ENCODE measurements at regions not wholly inside any gene's neighbourhood (a gene's known extent, or its start where the extent isn't known, plus 50 kb on each side); places are given as distances from the start of the nearest gene placed in this dataset.

- H3K27ac ChIP-seq (ENCODE audit: low read length, poor library complexity, severe bottlenecking) = no peak overlapping the region
- H2AK5ac ChIP-seq (ENCODE audit: low read length, severe bottlenecking) = no peak overlapping the region
- no peak overlapping the region for H2AFZ ChIP-seq (ENCODE audit: low read depth, low read length)
- no peak overlapping the region for H2BK120ac ChIP-seq (ENCODE audit: low read depth, low read length)
- DNase-seq = no peak
- H3K79me1 ChIP-seq (replicated peaks; ENCODE audit: low read length, poor library complexity, severe bottlenecking) = no peaks in the 10 kb centered on the region
- no peaks in the 10 kb centered on the region for H3K4me1 ChIP-seq (ENCODE audit: control insufficient read depth, insufficient read depth, low read depth, low read length)
- H3K4ac ChIP-seq (ENCODE audit: low read depth in 1 of 2, low read length in 2 of 2) = no peak overlapping the region
- no peak overlapping the region for H3K4me3 ChIP-seq (ENCODE audit: insufficient read depth in 1 of 2, low read depth in 1 of 2, low read length in 2 of 2)
- H3K23ac ChIP-seq (ENCODE audit: low read length in 2 of 2) = no peak overlapping the region
- H3K27me3 ChIP-seq (ENCODE audit: control insufficient read depth in 1 of 2, insufficient read depth in 1 of 2, low read length in 2 of 2) = no peaks in the 10 kb centered on the region
- H3K4me2 ChIP-seq (ENCODE audit: low read length, poor library complexity, severe bottlenecking) = no peak overlapping the region
- H4K91ac ChIP-seq (ENCODE audit: low read length) = no peak overlapping the region
- H3K18ac ChIP-seq (ENCODE audit: low read depth in 1 of 2, low read length in 2 of 2) = no peak overlapping the region
- no peak overlapping the region for H3K14ac ChIP-seq (ENCODE audit: low read length in 2 of 2)
- no peak overlapping the region for H4K8ac ChIP-seq (ENCODE audit: low read length)
- no peak overlapping the region for H3K9ac ChIP-seq (ENCODE audit: low read length)
- H3K9me3 ChIP-seq (ENCODE audit: control insufficient read depth, low read length) = no peaks in the 10 kb centered on the region
- no peak overlapping the region for H2BK5ac ChIP-seq (ENCODE audit: low read depth, low read length, poor library complexity, severe bottlenecking)
- H3K36me3 ChIP-seq (ENCODE audit: control insufficient read depth in 1 of 2, insufficient read depth in 2 of 2, low read depth in 1 of 2, low read length in 2 of 2) = no peaks in the 10 kb centered on the region
- H2BK12ac ChIP-seq (ENCODE audit: low read length in 2 of 2) = no peak overlapping the region
- no peak overlapping the region for H2BK15ac ChIP-seq (ENCODE audit: low read depth, poor library complexity, severe bottlenecking)
Measured at GRCh38 chr2:193270816-193271215, 1076.1 kb upstream of the TMEFF2 start.

GRCh38 chr2:193267496-193268002 lies 1072.8 kb upstream of the TMEFF2 start:
- 60% methylated on average over 1 of the region's 1 CpG for WGBS
- Histone ChIP-seq H2BK120ac (ENCODE audit: low read depth, low read length) (no peak overlapping the region), H3K79me1 (replicated peaks; ENCODE audit: low read length, poor library complexity, severe bottlenecking) (no peaks in the 10 kb centered on the region), H3K4me1 (ENCODE audit: control insufficient read depth, insufficient read depth, low read depth, low read length) (no peaks in the 10 kb centered on the region), H2AFZ (ENCODE audit: low read depth, low read length) (no peak overlapping the region), H3K18ac (ENCODE audit: low read depth in 1 of 2, low read length in 2 of 2) (no peak overlapping the region), H2BK5ac (ENCODE audit: low read depth, low read length, poor library complexity, severe bottlenecking) (no peak overlapping the region), H3K4me2 (ENCODE audit: low read length, poor library complexity, severe bottlenecking) (no peak overlapping the region), H3K36me3 (ENCODE audit: control insufficient read depth in 1 of 2, insufficient read depth in 2 of 2, low read depth in 1 of 2, low read length in 2 of 2) (no peaks in the 10 kb centered on the region), H3K23ac (ENCODE audit: low read length in 2 of 2) (no peak overlapping the region), H3K9ac (ENCODE audit: low read length) (no peak overlapping the region), H3K9me3 (ENCODE audit: control insufficient read depth, low read length) (no peaks in the 10 kb centered on the region), H3K4me3 (ENCODE audit: insufficient read depth in 1 of 2, low read depth in 1 of 2, low read length in 2 of 2) (no peak overlapping the region), H4K8ac (ENCODE audit: low read length) (no peak overlapping the region), H3K4ac (ENCODE audit: low read depth in 1 of 2, low read length in 2 of 2) (no peak overlapping the region), H2AK5ac (ENCODE audit: low read length, severe bottlenecking) (no peak overlapping the region), H2BK15ac (ENCODE audit: low read depth, poor library complexity, severe bottlenecking) (no peak overlapping the region), H4K91ac (ENCODE audit: low read length) (no peak overlapping the region), H3K14ac (ENCODE audit: low read length in 2 of 2) (no peak overlapping the region), H3K27me3 (ENCODE audit: control insufficient read depth in 1 of 2, insufficient read depth in 1 of 2, low read length in 2 of 2) (no peaks in the 10 kb centered on the region), H3K27ac (ENCODE audit: low read length, poor library complexity, severe bottlenecking) (no peak overlapping the region), H2BK12ac (ENCODE audit: low read length in 2 of 2) (no peak overlapping the region)
- DNase-seq = no peak

GRCh38 chr2:193253014-193253530 lies 1058.3 kb upstream of the TMEFF2 start:
- H4K91ac ChIP-seq (ENCODE audit: low read length) = no peak overlapping the region
- H3K4ac ChIP-seq (ENCODE audit: low read depth in 1 of 2, low read length in 2 of 2) = no peak overlapping the region
- H3K4me3 ChIP-seq (ENCODE audit: insufficient read depth in 1 of 2, low read depth in 1 of 2, low read length in 2 of 2) = no peak overlapping the region
- no peak overlapping the region for H3K14ac ChIP-seq (ENCODE audit: low read length in 2 of 2)
- H2AK5ac ChIP-seq (ENCODE audit: low read length, severe bottlenecking) = no peak overlapping the region
- H3K23ac ChIP-seq (ENCODE audit: low read length in 2 of 2) = no peak overlapping the region
- no peak overlapping the region for H3K27ac ChIP-seq (ENCODE audit: low read length, poor library complexity, severe bottlenecking)
- no peaks in the 10 kb centered on the region for H3K27me3 ChIP-seq (ENCODE audit: control insufficient read depth in 1 of 2, insufficient read depth in 1 of 2, low read length in 2 of 2)
- H2BK5ac ChIP-seq (ENCODE audit: low read depth, low read length, poor library complexity, severe bottlenecking) = no peak overlapping the region
- DNase-seq = no peak
- no peak overlapping the region for H3K4me2 ChIP-seq (ENCODE audit: low read length, poor library complexity, severe bottlenecking)
- H3K4me1 ChIP-seq (ENCODE audit: control insufficient read depth, insufficient read depth, low read depth, low read length) = no peaks in the 10 kb centered on the region
- H3K9ac ChIP-seq (ENCODE audit: low read length) = no peak overlapping the region
- H2AFZ ChIP-seq (ENCODE audit: low read depth, low read length) = no peak overlapping the region
- no peak overlapping the region for H2BK120ac ChIP-seq (ENCODE audit: low read depth, low read length)
- H3K79me1 ChIP-seq (replicated peaks; ENCODE audit: low read length, poor library complexity, severe bottlenecking) = no peaks in the 10 kb centered on the region
- no peaks in the 10 kb centered on the region for H3K9me3 ChIP-seq (ENCODE audit: control insufficient read depth, low read length)
- no peak overlapping the region for H3K18ac ChIP-seq (ENCODE audit: low read depth in 1 of 2, low read length in 2 of 2)
- no peak overlapping the region for H2BK15ac ChIP-seq (ENCODE audit: low read depth, poor library complexity, severe bottlenecking)
- H2BK12ac ChIP-seq (ENCODE audit: low read length in 2 of 2) = no peak overlapping the region
- H4K8ac ChIP-seq (ENCODE audit: low read length) = no peak overlapping the region
- no peaks in the 10 kb centered on the region for H3K36me3 ChIP-seq (ENCODE audit: control insufficient read depth in 1 of 2, insufficient read depth in 2 of 2, low read depth in 1 of 2, low read length in 2 of 2)

- H3K23ac ChIP-seq (ENCODE audit: low read length in 2 of 2) = no peak overlapping the region
- H3K18ac ChIP-seq (ENCODE audit: low read depth in 1 of 2, low read length in 2 of 2) = no peak overlapping the region
- no peak overlapping the region for H3K4ac ChIP-seq (ENCODE audit: low read depth in 1 of 2, low read length in 2 of 2)
- 80% methylated on average over 1 of the region's 3 CpGs for WGBS
- H3K4me3 ChIP-seq (ENCODE audit: insufficient read depth in 1 of 2, low read depth in 1 of 2, low read length in 2 of 2) = no peak overlapping the region
- H3K4me1 ChIP-seq (ENCODE audit: control insufficient read depth, insufficient read depth, low read depth, low read length) = no peaks in the 10 kb centered on the region
- no peak overlapping the region for H3K4me2 ChIP-seq (ENCODE audit: low read length, poor library complexity, severe bottlenecking)
- no peak overlapping the region for H2BK15ac ChIP-seq (ENCODE audit: low read depth, poor library complexity, severe bottlenecking)
- H3K9me3 ChIP-seq (ENCODE audit: control insufficient read depth, low read length) = no peaks in the 10 kb centered on the region
- H2BK120ac ChIP-seq (ENCODE audit: low read depth, low read length) = no peak overlapping the region
- H2BK12ac ChIP-seq (ENCODE audit: low read length in 2 of 2) = no peak overlapping the region
- no peak overlapping the region for H4K91ac ChIP-seq (ENCODE audit: low read length)
- no peak overlapping the region for H3K14ac ChIP-seq (ENCODE audit: low read length in 2 of 2)
- no peak overlapping the region for H2AFZ ChIP-seq (ENCODE audit: low read depth, low read length)
- no peaks in the 10 kb centered on the region for H3K27me3 ChIP-seq (ENCODE audit: control insufficient read depth in 1 of 2, insufficient read depth in 1 of 2, low read length in 2 of 2)
- no peak overlapping the region for H2AK5ac ChIP-seq (ENCODE audit: low read length, severe bottlenecking)
- no peak for DNase-seq
- H3K9ac ChIP-seq (ENCODE audit: low read length) = no peak overlapping the region
- no peak overlapping the region for H2BK5ac ChIP-seq (ENCODE audit: low read depth, low read length, poor library complexity, severe bottlenecking)
- no peak overlapping the region for H4K8ac ChIP-seq (ENCODE audit: low read length)
- H3K36me3 ChIP-seq (ENCODE audit: control insufficient read depth in 1 of 2, insufficient read depth in 2 of 2, low read depth in 1 of 2, low read length in 2 of 2) = no peaks in the 10 kb centered on the region
- no peak overlapping the region for H3K27ac ChIP-seq (ENCODE audit: low read length, poor library complexity, severe bottlenecking)
- H3K79me1 ChIP-seq (replicated peaks; ENCODE audit: low read length, poor library complexity, severe bottlenecking) = no peaks in the 10 kb centered on the region
Measured at GRCh38 chr2:193251909-193252308, 1057.2 kb upstream of the TMEFF2 start.
